Stimulated activated CD4-positive, alpha-beta T cell treated with anti-CD3 and anti-CD28 coated beads, Interleukin-2, amount 100 ng/mL, for 48 hours (primary cell): ENCODE measurements at regions not wholly inside any gene's neighbourhood (a gene's known extent, or its start where the extent isn't known, plus 50 kb on each side); places are given as distances from the start of the nearest gene placed in this dataset.
"Not testable (repeated sequence)": the region's sequence is repeated elsewhere in the genome, so short reads cannot be mapped to it uniquely, and the experiment has no call there.

Experiments used
- DNase-seq, 2 donors: peaks; one replicate each; pipeline ENCODE4 v3.0.0-alpha.2; 2020

GRCh38 chr20:22821796-22822195 lies 213.3 kb upstream of the SSTR4 start:
- DNase-seq = no peak

GRCh38 chr20:22823119-22823518 lies 212.0 kb upstream of the SSTR4 start:
- DNase-seq = no peak

- DNase-seq = no peak
These were observed 211.0 kb upstream of the SSTR4 start for GRCh38 chr20:22824077-22824476.

- DNase-seq = no peak
These were observed 210.0 kb upstream of the SSTR4 start for GRCh38 chr20:22825076-22825475.

GRCh38 chr20:22825546-22825945 lies 209.6 kb upstream of the SSTR4 start:
- no peak for DNase-seq

GRCh38 chr20:22826306-22827230 lies 208.5 kb upstream of the SSTR4 start:
- DNase-seq = no peak

GRCh38 chr20:22827916-22828315 lies 207.2 kb upstream of the SSTR4 start:
- DNase-seq = no peak

GRCh38 chr20:22829356-22829755 lies 205.8 kb upstream of the SSTR4 start:
- no peak for DNase-seq

- DNase-seq = no peak
These were observed 205.0 kb upstream of the SSTR4 start for GRCh38 chr20:22830138-22830537.

GRCh38 chr20:22830715-22831114 lies 204.4 kb upstream of the SSTR4 start:
- DNase-seq = not testable (repeated sequence)

- DNase-seq = no peak
These were observed 201.3 kb upstream of the SSTR4 start for GRCh38 chr20:22833851-22834250.

GRCh38 chr20:22834651-22835256 lies 200.4 kb upstream of the SSTR4 start:
- no peak for DNase-seq

GRCh38 chr20:22836211-22836610 lies 198.9 kb upstream of the SSTR4 start:
- DNase-seq = no peak

GRCh38 chr20:22836877-22837276 lies 198.2 kb upstream of the SSTR4 start:
- DNase-seq = no peak

GRCh38 chr20:22838001-22838400 lies 197.1 kb upstream of the SSTR4 start:
- DNase-seq = no peak

GRCh38 chr20:22841846-22842245 lies 193.3 kb upstream of the SSTR4 start:
- no peak for DNase-seq

GRCh38 chr20:22842793-22843192 lies 192.3 kb upstream of the SSTR4 start:
- no peak for DNase-seq

- DNase-seq = no peak
These were observed 190.2 kb upstream of the SSTR4 start for GRCh38 chr20:22844959-22845358.

- DNase-seq = no peak
These were observed 188.2 kb upstream of the SSTR4 start for GRCh38 chr20:22846863-22847262.

GRCh38 chr20:22848364-22848763 lies 186.7 kb upstream of the SSTR4 start:
- no peak for DNase-seq

GRCh38 chr20:22851679-22852346 lies 183.3 kb upstream of the SSTR4 start:
- DNase-seq = not testable (repeated sequence)

GRCh38 chr20:22861231-22861980 lies 173.7 kb upstream of the SSTR4 start:
- no peak for DNase-seq

GRCh38 chr20:22861990-22862389 lies 173.1 kb upstream of the SSTR4 start:
- DNase-seq = no peak
